NCI-H1105 treated with DMSO at 0.1 percent for 48 hours (cell line): ENCODE measurements at regions not wholly inside any gene's neighbourhood (a gene's known extent, or its start where the extent isn't known, plus 50 kb on each side); places are given as distances from the start of the nearest gene placed in this dataset.

Source experiments
- DNase-seq: peaks from one replicate; lab custom pipeline; 2025; lab: John Stamatoyannopoulos, UW

DNA sequence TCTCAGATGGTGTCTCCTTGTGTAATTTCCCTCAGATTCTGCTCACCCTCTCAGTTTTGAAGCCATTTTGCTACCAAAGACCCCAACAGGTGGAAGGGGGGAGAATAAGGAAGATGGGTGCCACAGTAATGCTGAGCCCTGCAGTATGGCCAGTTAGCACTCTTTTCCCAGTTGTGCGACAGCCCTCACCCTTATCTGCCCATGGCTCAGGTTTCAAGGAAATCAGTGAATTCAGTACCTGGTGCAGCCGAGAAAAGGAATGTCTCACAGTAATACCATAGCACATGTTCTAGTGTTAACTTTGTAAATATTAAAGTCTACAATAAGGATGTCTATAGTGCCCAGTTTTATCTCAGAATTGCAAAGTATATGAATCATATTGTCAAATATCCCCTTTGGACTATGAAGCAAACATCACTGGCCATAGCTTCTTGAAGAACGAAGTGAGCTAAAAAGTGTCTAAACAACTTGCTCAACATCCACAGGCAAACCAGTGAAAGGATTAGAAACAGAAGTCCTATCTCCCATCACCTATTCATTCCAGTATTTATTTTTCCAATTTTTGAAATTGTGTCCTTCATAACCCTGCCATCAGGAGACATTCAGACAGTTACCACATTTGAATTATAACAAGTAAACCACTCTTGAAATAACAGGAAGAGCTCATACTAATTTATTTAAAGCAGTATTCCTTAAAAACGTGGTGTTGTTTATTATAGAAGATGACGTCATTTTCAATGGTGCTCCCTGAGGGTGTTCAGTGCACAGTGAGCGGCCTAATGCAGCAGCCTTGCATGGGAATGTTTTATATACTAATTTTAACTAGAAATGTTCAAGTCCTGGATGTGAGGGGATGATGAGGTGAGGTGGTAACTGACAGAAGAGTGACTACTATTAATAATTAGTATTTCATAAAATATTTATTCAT lies 366.2 kb downstream of the TFAP2A start:
- DNase-seq = no peak

DNA sequence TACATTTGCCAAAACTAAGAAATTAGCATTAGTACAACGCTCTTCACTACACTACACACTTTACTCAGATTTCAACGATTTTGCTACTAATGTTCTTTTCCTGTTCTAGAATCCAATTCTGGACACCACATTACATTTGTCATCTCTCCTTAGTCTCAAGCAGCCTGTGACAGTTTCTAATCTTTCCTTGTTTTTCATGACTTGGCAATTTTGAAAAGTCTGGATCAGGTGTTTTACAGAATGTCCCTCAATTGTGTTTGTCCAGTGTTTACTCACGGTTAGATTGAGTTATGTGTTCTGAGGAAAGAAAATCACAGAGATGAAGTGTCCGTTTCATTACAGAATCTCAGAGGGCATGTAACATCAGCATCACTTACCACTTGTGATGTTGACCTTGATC lies 372.6 kb downstream of the TFAP2A start:
- DNase-seq = no peak

DNA sequence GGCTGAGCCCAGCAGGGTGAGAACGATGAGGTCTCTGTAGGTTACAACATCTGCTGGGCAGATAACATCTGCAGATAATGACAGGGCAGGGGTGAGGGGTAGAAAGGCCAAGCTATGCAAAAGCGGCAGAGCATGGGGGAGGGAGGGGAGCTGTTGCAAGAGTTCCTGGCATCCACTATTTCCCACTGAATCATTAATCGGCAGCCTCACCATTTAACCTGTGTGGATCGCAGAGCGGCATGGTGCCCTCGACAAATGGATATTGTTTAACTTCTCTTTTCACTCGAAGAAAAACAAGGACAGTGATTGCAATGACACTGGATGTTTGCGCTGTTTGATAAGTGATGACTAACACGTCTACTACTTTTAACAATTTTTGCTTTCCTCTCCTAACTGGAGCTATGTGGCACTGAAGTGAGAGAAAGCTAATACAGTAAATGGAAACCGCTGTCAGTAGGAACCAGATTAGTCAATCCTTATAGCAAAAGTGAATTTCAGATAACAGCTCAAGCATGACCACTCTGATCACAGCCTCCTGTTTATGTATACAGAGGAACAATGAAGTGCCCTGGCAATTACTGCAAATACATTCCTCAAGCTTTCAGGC lies 381.5 kb downstream of the TFAP2A start:
- DNase-seq = peak; percentile 91

DNA sequence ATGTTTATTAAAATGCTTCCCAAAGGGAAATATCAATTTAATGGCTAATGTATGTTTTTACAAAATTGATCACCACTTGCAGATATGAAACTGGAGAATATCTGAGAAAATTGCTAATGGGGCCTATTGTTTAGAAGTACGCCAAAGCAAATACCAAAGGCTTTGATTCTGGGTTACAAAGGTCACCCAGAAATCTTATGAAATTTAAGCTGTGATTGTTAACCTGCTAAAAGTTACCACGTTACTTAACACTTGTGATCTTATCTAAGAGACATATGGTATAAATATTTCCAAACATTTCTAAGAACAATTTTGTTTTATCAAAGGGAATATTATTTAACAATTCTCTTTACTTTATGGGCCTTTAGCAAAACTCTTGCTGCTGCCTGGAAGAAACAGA lies 383.3 kb downstream of the TFAP2A start:
- no peak for DNase-seq

DNA sequence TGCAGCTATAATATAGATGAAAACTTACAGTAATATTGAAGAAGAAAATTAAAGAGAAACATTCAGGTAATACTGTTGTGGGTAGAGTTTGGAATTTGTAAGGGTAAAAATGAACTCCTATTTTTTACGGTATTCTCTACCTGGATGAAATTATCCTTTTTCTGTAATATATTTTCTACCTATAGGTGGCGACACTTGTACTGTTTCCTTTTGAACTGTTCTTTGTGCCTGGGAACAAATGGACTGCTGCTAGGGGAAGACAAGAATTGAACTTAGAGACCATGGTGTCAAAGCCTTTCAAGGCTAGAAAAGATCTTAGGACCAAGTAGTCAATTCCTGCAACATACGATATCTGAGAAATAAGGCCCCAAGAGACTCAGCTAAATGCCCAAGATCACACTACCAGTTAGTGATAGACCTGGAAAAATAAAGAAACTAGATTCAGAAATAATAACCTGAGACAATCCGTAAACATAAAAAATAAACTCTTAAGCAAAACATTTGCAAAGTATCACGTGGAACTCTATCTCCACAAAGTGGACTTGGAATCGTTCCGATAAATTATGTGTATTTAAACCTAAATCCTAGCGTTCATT lies 383.8 kb downstream of the TFAP2A start:
- peak; percentile 31 for DNase-seq

DNA sequence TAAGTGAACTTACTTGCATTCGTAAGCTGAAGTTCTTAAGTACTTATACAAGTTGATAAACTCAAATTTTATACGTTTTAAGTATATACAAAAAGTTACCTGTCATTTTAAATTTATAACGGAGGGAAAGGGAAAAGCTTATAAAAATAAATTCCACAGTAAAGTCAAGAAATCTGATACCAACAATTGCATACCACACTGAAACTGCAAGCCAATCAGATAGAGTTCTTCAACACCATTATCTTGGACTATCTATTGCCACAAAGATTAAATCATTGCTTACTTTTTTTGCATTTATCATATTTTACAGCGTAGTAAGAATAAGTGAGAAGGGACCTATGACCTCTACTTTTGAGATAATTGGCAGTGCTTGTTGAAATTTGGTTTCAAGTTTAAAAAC lies 386.7 kb downstream of the TFAP2A start:
- no peak for DNase-seq

DNA sequence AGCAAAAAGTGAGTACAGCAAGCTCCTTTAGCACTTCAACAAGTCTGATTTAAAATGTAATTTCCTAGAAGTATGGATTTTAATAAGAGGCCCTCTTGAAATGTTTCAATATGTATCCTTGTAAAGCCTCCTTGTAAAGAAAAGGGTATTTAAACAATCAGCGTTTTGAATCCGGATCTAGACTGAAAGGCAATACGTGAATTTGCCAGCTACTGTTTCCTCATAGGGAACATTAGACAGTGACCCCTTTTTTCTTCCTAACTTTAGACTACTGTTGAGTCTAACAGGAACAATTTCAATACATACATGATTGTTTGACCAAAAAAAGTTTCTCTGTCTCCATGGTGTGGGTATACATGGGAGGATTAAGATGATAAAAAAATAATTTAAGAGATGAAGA lies 395.0 kb downstream of the TFAP2A start:
- DNase-seq = no peak

DNA sequence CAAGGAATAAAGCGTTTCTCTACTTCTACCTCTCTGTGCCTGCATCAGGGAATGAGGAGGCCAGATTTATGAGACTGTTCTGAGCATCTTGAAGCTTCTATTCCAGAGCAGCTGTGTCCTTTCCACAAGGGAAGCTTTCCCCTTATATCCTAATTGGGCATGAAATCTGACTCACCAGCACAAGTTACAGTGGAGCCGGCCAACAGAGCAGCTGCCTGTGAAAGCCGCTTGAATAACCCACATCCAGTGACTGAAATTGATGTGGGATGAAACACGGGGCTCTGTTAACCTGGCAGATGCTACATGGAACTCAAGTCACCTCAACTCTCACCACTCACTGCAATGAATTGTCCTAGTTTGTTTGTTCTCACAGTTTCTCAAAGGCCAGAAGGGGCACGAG lies 400.3 kb downstream of the TFAP2A start:
- no peak for DNase-seq

DNA sequence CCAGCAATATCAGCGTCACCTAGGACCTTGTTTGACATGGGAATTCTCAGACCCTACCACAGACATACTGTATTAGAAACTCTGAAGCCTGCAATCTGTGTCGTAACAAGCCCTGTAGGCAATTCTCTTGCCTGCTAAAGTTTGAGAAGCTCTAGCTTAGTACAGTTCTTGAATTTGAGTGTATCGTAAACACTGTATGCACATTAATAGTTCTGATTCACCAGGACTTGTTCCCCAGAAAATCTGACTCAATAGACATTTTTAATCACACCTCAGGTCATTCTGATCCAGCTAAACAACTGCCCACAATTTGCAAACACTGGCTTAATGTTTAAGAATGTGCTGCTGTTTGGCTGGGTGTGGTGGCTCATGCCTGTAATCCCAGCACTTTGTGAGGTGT lies 414.3 kb downstream of the TFAP2A start:
- DNase-seq = no peak

DNA sequence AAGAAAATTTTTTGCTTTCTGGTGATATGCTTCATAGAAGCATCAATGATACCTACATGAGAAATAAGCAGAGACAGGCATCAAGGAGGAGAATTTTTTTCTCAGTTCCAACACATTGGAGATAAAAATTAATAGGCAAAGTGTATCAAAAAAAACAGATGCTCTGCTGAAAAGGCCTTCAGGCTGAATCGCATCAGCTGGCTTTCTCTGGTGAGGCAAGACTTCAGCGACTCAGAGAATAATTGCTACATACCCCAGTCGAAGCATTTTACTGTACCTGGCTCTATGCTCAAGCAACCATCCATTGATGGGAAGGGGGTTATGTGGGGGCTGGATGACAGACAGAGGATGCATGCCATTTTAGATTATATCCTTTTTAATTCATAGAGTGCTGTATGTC lies 415.1 kb downstream of the TFAP2A start:
- no peak for DNase-seq

DNA sequence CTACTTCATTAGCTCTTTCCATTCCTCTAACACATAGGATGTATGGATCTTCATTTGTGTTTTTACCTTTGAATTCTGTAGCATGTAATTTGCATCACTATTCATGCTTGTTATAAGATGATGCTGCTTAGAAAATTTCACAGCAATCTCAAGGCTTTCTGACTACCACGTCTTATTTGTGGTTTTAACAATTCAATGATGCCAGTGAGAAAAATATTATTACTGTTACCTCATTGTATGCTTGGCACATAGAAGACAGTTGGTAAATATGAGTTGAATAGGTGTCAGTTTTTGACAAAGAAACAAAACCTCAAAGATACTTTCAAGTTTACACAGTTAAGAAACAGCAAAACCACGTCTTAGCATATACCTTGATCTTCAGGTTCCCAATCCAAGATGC lies 428.6 kb downstream of the TFAP2A start:
- DNase-seq = no peak

DNA sequence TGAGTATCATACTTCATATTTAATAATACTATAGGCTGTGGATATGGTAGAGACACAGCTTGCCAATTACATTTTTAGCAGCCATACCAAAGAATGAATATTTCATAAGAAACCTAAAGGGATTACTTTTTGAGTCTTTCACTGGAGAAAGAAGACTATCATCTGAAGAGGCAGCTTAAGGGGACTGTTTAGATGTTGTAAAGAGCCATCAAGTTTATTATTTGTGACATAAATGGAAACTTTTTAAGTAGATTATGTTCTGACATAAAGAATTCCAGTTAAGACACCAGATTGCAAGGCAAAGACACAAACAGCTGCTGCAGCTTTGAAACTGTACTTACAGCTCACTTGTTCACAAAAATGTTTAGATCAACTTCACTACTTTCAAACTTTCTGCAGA lies 429.4 kb downstream of the TFAP2A start:
- no peak for DNase-seq

DNA sequence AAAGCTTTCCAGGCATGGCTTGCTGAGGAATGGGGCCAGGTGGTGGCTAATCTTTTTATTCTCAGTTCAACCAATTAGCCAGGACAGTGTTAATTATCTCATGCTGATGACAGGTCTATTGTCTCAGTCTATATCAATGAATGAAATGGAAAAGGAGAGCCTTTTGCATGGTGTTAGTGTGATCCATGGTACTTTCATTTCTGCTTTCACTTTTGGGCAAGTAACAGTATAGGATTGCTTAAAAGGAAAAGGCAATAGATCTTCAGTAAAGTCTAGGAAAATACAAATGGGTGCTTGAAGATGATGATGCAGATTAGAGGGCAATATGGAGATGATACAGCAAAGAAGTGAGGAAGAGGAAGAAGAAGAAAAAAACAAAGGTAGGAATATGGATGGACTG lies 430.3 kb downstream of the TFAP2A start:
- no peak for DNase-seq

DNA sequence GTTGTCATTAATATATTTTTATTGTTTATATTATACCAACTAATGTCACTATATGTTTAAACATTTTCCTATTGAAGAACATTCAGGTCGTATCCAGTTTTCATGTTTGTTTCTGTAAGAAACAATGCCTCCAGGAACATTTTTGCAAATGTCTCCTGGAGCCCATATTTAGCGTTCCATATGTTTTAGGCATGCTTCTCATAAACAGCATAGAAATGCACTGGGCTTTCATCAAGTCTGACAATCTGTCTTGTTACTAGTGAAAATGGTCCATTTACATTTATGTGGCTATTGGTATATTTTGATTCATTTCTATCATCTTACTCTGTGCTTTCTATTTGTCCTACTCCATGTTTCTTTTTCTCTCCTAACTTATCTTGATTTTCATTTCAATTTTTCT lies 431.7 kb downstream of the TFAP2A start:
- DNase-seq = no peak

DNA sequence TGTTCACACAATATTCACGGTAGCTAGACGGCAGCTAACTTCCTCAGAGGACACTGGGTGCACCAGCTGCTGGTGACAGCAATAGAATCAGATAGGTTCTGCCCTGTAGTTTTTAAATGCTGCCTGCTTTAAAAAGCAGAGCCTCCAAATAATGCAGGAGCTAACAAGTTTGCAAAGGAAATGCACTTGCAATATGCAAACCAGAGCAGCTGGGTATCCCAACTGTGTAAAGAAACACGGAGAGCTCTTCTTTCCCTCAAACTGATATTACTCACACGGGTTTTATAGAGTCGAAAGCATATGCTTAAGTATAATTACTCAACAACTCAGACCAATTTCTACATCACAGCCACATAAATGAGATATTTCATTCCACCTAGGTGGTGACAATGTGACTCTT lies 432.7 kb downstream of the TFAP2A start:
- DNase-seq = no peak

DNA sequence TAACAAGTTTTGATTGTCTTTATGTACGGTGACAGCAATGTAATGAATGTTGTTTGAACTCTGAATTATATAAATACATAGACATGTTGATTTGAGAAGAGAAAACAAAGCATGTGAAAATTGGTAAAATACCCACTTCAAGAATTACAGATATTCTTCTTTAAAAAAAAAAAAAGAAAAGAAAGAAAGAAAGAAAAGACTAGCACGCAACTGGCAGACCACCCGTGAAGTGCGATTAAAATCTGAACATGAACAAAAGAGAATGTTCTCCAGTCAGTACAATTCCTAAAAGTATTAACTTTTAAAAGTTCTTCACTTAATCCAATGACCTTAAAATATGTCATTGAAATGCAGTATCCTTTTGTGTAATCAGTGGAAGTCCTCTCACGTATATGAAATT lies 434.9 kb downstream of the TFAP2A start:
- DNase-seq = no peak

DNA sequence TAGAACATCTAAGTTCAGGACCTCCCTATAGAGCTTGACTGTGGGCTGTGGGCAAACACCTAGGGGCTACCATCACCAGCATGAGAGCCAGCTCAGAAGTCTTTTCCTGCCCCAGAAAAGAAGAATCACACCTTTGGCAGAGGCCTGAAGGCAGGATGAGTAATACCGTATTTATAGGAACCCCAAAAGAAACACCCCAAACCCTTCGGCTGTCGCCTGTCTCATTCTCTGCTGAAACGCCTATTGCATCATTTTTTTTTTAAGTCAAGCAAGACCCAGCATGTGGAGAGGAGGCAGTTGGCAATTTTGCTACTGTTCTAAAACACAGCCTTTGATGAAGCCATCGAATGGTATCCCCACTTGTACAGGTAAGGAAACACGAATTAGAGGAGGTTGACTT lies 436.4 kb downstream of the TFAP2A start:
- DNase-seq = no peak

DNA sequence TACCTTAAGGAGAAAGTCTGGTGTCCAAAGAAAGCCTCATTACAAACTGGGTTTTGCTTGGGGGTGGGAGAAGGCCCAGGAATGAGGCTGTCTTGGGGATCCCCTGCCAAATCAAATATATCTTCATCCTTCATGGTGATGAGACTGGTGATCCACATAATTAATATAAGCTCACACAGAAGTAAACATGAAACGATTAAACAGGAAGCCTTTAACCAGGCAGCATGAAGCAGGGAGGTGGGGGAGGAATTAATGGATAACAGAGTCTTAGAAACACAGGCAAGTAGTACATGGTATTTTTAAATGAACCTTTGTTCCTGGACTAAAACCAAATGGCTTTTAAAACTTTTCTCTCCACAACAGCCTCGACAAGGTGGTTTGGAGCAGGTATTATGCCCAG lies 437.5 kb downstream of the TFAP2A start:
- no peak for DNase-seq

DNA sequence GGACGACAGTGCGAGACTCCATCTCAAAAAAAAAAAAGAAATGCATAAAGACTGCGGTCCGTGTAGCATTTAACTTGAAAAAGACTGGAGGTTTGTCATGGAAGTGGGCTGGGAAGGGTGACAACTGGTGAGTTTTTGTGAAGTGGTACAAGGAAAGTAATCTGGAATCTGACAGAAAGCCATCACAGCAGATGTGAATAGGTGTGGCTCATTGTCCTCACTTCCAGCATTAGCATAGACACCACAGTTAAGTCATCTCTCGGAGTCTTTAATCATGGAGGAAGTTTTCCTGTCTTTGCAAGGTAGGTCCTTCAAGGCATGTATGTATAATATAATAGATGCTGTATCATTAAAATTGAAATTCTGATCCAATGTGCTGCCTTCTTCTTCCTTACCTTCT lies 453.2 kb downstream of the TFAP2A start:
- no peak for DNase-seq

DNA sequence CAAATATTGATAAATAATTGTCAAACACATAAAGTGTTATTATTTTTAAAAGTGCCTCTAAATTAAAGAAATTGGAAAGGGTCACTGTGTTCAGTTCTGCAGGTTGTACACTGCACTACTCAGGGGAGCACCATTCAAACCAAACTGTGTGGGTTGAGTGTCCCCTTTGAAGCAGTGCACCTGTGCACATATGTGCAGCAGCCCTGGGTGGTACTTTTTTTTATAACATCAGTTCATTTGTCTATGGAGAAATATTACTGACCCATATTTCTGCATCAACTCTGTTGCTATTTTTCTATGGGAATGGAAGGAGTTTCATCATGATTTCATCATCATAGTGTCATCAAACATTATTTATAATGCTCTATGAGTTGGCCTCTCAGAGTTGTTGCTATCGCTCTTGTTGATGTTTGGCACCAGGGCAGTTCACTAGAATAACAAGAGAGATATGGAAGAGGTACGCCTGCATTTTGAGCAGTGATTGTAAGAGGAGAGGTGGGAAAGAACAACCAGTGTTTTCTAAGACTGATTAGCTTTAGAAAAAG lies 457.6 kb downstream of the TFAP2A start:
- DNase-seq = no peak

DNA sequence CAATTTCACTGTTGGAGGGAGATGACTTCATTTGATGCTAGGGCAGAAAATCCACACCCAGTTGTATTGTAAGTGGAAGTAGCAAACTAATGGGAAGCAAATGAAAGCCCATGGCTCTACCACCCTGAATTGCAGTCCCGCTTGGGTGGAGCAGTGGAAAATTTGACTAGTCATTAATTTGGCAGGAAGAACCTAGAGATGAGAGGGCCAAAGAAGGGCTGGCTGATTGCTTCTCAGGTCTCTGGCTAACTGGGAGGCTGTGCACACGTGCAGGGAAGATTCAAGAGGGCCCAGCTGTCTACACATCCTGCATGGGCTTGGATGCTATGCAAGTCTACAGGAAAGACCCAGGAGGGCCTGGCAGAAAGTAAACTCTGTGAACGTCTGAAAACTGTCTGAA lies 466.2 kb downstream of the TFAP2A start:
- DNase-seq = no peak

DNA sequence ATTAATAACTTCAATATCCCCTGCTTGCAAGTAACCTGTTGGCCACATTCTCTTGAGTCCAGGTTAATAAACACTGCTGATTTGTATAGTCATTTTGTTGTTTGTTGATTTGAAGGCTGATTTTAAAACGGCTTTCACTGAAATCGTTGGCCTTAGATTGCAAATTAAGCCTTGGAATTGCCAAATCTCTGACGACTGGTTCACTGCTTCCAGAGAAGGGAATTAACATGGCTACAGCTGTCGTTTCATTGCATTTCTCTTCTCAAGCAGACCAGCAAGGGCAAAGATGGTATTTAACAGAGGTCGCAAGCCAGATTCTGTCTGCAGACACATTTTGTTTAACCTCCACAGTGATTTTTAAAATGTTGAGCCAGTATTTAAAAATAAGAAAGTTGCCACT lies 470.9 kb downstream of the TFAP2A start:
- DNase-seq = no peak

DNA sequence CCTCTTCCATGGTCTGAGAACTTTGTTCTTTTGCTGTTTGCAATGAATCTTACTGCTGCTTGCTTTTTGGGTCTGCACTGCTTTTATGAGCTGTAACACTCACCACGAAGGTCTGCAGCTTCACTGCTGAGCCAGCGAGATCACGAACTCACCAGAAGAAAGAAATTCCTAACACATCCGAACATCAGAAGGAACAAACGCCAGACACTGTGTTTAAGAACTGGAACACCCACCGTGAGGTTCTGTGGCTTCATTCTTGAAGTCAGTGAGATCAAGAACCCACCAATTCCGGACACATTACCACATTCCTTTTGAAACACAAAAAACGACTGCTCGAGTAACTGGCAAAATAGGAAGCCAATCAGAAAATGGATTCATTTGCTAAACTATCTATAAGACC lies 471.8 kb downstream of the TFAP2A start:
- no peak for DNase-seq
